ENCODE measurements at regions not wholly inside any gene's neighbourhood (a gene's known extent, or its start where the extent isn't known, plus 50 kb on each side); places are given as distances from the start of the nearest gene placed in this dataset.

GRCh38 chr2:234341306-234341985 is 155.4 kb downstream of the ARL4C start:
- TF ChIP-seq CTCF (conservative IDR thresholded peaks at IDR 0.05; ENCODE audit: low read length) = no peak
- no peak for TF ChIP-seq EZH2phosphoT487 (IDR thresholded peaks at IDR 0.05; ENCODE audit: borderline replicate concordance, low read depth, low read length)
